Adrenal gland (tissue), 9 donors: ENCODE measurements at regions not wholly inside any gene's neighbourhood (a gene's known extent, or its start where the extent isn't known, plus 50 kb on each side); places are given as distances from the start of the nearest gene placed in this dataset.

Source experiments
- DNase-seq, 7 donors: peaks; one replicate each; pipeline ENCODE4 v3.0.0-alpha.2; 2019 to 2020
- H3K27ac ChIP-seq, 5 donors: fragments of 200-600 bp; sonication (generic) in 4 of 5; 1 replicate in 3 of 5; 2 replicates in 2 of 5; pipeline versions ENCODE4 v1.5.1 to v1.8.0; 2016 to 2020; ENCODE audit warnings: mild to moderate bottlenecking in 1 of 5
- H3K27me3 ChIP-seq: fragments of 200-600 bp; 2 replicates; pipeline ENCODE4 v1.8.0; 2021
- H3K36me3 ChIP-seq, 2 donors: fragments of 200-600 bp; replicated peaks in 1 of 2; 1 replicate in 1 of 2; 2 replicates in 1 of 2; pipeline versions ENCODE4 v1.5.1 to v1.8.0; 2018 to 2022
- H3K4me1 ChIP-seq, 2 donors: fragments of 200-600 bp; replicated peaks in 1 of 2; 1 replicate in 1 of 2; 2 replicates in 1 of 2; pipeline versions ENCODE4 v1.5.1 to v1.8.0; 2018 to 2021
- H3K4me3 ChIP-seq, 4 donors: fragments of 200-600 bp; sonication (generic) in 3 of 4; one replicate each; pipeline ENCODE4 v1.5.1; 2016 to 2018
- H3K9me3 ChIP-seq, 3 donors: fragments of 200-600 bp; sonication (generic) in 1 of 3; replicated peaks in 1 of 3; 1 replicate in 2 of 3; 2 replicates in 1 of 3; pipeline versions ENCODE4 v1.5.1 to v1.8.0; 2016 to 2021
- POLR2A ChIP-seq, 2 donors: fragments of 450-650 bp; IDR thresholded peaks; one replicate each; pipeline ENCODE4 v1.6.1; 2017; ENCODE audit warnings: antibody characterized with exemption in 2 of 2, mild to moderate bottlenecking in 2 of 2, moderate library complexity in 1 of 2
- WGBS, 4 donors: extraction: QIAGEN DNeasy Blood & Tissue Kit in 2 of 4; methylation state at CpG; one replicate each; pipeline versions ENCODE4 v1.1.5 to v1.1.7; 2013 to 2017; 5-methylcytosine and 5-hydroxymethylcytosine counted together
- intact Hi-C, 2 donors: fragments of 100-400 bp; cut with DNase I; formaldehyde crosslinking; loops; one replicate each; pipeline versions ENCODE4 v1.14.1 to v1.15.0; 2022 to 2023
- TF ChIP-seq, protein P1 (sequence below), 6 experiments: fragments of 450-650 bp in 4 of 6; fragments of 200-600 bp in 2 of 6; sonication (generic) in 1 of 6; IDR thresholded peaks; 1 replicate in 5 of 6; 2 replicates in 1 of 6; pipeline versions ENCODE4 v1.5.1 to v1.8.0; 2016 to 2021; ENCODE audit warnings: antibody characterized with exemption in 6 of 6, mild to moderate bottlenecking in 2 of 6, moderate library complexity in 1 of 6
- donor health status: healthy with polysubstance abuse.
- donor health status: Bipolar disorder and iron deficiency.
- donor health status: DM: yes; HTN: yes; CAD: no.
- donor health status: DM: no; HTN: no; CAD: no.
- donor health status: DM: no; HTN: no; CAD: no.

DNA sequence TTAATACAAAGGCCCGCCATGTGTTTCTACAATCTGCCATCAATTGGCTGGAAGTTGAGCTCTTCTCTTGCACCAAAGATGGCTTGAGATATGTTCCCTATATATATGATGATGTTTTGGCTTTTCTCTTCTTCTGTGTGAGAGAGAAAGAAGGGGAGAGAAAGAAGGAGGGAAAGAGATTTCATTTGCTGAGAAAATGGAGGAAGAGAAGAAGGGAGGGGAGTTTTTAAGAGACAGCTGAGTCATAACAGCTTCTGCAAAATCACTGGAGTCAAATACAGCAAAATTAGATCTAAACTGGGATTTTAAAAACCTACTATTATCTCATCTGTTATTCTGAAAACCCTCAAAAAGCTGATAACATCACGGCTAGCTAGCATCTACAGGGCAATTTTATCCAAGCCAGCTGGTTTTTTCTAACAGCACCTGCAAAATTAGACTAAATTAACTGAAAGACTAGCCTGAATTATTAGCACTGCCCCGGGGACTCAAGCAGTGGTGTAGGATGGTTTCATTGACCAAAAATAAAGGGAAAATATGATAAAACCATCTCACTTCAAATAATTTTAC, 647.6 kb upstream of the ACTRT1 start:
- Histone ChIP-seq H3K27ac (no peak overlapping the region), H3K36me3 (no peaks in the 10 kb centered on the region), H3K4me1 (no peaks in the 10 kb centered on the region), H3K9me3 (no peaks in the 10 kb centered on the region), H3K4me3 (no peak overlapping the region), H3K27me3 (no peaks in the 10 kb centered on the region)
- TF ChIP-seq POLR2A (IDR thresholded peaks at IDR 0.05): no peak
- TF ChIP-seq, protein P1, sequence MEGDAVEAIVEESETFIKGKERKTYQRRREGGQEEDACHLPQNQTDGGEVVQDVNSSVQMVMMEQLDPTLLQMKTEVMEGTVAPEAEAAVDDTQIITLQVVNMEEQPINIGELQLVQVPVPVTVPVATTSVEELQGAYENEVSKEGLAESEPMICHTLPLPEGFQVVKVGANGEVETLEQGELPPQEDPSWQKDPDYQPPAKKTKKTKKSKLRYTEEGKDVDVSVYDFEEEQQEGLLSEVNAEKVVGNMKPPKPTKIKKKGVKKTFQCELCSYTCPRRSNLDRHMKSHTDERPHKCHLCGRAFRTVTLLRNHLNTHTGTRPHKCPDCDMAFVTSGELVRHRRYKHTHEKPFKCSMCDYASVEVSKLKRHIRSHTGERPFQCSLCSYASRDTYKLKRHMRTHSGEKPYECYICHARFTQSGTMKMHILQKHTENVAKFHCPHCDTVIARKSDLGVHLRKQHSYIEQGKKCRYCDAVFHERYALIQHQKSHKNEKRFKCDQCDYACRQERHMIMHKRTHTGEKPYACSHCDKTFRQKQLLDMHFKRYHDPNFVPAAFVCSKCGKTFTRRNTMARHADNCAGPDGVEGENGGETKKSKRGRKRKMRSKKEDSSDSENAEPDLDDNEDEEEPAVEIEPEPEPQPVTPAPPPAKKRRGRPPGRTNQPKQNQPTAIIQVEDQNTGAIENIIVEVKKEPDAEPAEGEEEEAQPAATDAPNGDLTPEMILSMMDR (IDR thresholded peaks at IDR 0.05): no peak
- 72 to 86% (median 76%) methylated on average over 3 of the region's 3 CpGs for WGBS, 4 donors
- no peak for DNase-seq
- intact Hi-C loops: no loop called here

DNA sequence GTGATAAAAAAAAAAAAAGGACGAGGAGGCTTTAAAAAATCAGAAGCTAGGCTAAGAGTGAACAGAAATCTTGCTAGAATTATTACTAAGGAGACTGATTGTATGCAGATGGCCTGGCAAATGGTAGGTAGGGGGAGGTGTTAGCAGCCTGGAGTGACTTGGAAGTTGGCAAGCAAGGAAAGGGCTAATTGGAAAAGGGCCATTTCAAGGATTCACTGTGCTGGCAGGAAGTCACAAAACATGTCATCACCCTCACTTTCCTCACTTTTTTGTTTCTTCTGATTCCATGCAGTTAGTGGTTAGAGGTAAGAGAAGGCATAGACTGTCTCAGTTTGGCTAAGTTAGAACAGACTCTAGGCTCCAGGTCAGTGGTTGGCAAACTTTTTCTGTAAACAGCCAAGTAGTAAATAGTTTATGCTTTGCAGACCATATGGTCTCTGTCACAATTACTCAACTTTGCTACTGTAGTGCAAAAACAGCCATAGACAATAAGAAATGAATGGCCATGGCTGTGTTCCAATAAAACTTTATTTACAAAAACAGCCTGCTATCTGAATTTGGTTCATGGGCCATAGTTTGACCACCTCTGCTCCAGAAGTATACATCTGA, 646.5 kb upstream of the ACTRT1 start:
- peak; percentile 17 to 57 (median 34) for DNase-seq
- 10 to 42% (median 32%) methylated on average over 1 of the region's 1 CpG for WGBS, 4 donors
- TF ChIP-seq, protein P1 (IDR thresholded peaks at IDR 0.05): no peak
- no peak for TF ChIP-seq POLR2A (IDR thresholded peaks at IDR 0.05)
- no peaks in the 10 kb centered on the region for H3K9me3 ChIP-seq
- no peaks in the 10 kb centered on the region for H3K36me3 ChIP-seq
- H3K27me3 ChIP-seq: no peaks in the 10 kb centered on the region
- H3K27ac ChIP-seq: no peak overlapping the region
- H3K4me3 ChIP-seq: no peak overlapping the region
- intact Hi-C loops: no loop called here
- no peaks in the 10 kb centered on the region for H3K4me1 ChIP-seq

DNA sequence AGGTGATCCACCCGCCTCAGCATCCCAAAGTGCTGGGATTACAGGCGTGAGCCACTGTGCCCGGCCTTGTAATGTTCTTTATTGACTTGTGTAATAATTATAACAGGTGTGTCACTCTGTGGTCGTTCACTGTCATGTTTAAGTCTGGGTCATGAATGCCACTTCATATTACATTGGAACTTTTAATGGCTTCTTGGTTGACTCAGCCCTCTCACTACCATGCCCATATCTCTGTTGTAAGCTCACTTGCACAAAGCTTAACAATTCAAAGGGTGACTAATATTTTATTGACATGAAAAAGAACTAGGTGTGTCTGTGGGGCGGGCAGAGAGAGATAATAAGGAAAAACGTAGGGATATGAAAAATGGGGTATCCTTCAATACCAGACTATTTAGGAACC, 639.7 kb upstream of the ACTRT1 start:
- 70 to 86% (median 79%) methylated on average over 3 to 6 of the region's 6 CpGs for WGBS, 4 donors
- TF ChIP-seq POLR2A (IDR thresholded peaks at IDR 0.05): no peak
- TF ChIP-seq, protein P1 (IDR thresholded peaks at IDR 0.05): no peak
- Histone ChIP-seq H3K4me1 (no peaks in the 10 kb centered on the region), H3K9me3 (no peaks in the 10 kb centered on the region), H3K36me3 (no peaks in the 10 kb centered on the region), H3K4me3 (no peak overlapping the region), H3K27ac (no peak overlapping the region), H3K27me3 (no peaks in the 10 kb centered on the region)
- no peak for DNase-seq
- intact Hi-C loops: no loop called here

DNA sequence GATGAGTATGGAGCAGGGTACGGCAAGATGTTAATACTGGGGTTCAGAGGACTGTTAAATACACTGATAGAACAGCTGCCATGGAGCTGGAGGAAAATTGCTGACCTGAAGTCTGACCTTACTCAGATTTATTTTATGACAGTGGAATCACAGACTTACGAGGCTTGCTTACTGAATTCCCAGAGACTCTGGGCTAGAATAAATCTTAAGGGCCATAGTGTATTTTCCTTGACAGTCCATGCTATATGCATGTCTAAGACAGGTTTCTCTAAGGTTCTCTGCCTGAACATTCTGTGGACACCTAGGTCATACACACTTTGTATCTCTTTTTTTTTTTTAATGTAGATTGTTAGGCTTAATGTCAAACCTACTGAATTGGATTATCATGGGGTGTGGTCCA, 633.2 kb upstream of the ACTRT1 start:
- no peak overlapping the region for H3K27ac ChIP-seq
- 69 to 80% (median 73%) methylated on average over 2 of the region's 2 CpGs for WGBS, 4 donors
- TF ChIP-seq POLR2A (IDR thresholded peaks at IDR 0.05): no peak
- TF ChIP-seq, protein P1 (IDR thresholded peaks at IDR 0.05): no peak
- H3K9me3 ChIP-seq: no peaks in the 10 kb centered on the region
- H3K36me3 ChIP-seq: no peaks in the 10 kb centered on the region
- H3K4me3 ChIP-seq: no peak overlapping the region
- H3K27me3 ChIP-seq: no peaks in the 10 kb centered on the region
- intact Hi-C loops: no loop called here
- no peak for DNase-seq
- no peaks in the 10 kb centered on the region for H3K4me1 ChIP-seq
